ENCODE measurements at regions not wholly inside any gene's neighbourhood (a gene's known extent, or its start where the extent isn't known, plus 50 kb on each side); places are given as distances from the start of the nearest gene placed in this dataset.
"Not testable (repeated sequence)": the region's sequence is repeated elsewhere in the genome, so short reads cannot be mapped to it uniquely, and the experiment has no call there.

DNA sequence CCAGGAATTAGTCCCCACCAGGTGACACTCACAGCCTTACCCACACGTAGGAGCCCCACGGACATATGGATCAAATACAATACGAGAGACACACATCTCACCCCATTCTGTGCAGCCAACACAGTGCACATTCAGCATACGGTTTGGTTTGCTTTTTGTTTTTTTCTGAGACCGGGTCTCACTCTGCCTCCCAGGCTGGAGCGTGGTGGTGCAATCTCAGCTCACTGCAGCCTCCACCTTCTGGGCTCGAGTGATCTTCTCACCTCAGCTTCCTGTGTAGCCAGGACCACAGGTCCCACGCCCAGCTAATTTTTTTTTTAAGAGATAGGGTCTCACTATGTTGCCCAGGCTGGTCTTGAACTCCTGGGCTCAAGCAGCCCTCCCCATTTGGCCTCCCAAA lies 102.8 kb downstream of the POTEB start:
- H3K27me3 Mint-ChIP-seq; DNase-seq (ENCODE audit: low spot score); H3K4me3 Mint-ChIP-seq; H3K36me3 Mint-ChIP-seq; H3K9me3 Mint-ChIP-seq; H3K4me1 Mint-ChIP-seq (ENCODE audit: low read depth in 2 of 2); H3K27ac Mint-ChIP-seq: not testable (repeated sequence)
- peak; percentile 63 to 72 for ATAC-seq

DNA sequence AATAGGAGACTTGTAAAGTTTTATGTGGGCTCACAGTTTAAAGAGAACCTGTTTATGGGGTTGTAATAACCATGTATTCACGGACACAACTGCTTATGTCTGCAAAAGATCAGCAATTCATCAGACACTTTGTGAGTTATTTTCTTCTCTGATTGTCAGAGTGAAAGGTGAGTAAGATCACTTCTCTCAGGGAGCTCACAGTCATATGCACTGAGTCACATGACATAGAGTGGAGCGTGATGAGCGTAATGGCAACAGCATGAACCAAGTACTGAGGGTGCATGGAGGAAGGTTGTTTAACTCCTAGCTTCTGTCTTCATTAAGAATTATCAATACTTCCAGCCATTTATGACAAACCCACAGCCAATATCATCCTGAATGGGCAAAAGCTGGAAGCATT lies 111.0 kb downstream of the POTEB start:
- ATAC-seq, result peak in 1 of 2 donors; percentile 71
- not testable (repeated sequence) for H3K27me3 Mint-ChIP-seq; DNase-seq (ENCODE audit: low spot score); H3K27ac Mint-ChIP-seq; H3K9me3 Mint-ChIP-seq; H3K36me3 Mint-ChIP-seq; H3K4me1 Mint-ChIP-seq (ENCODE audit: low read depth in 2 of 2); H3K4me3 Mint-ChIP-seq

DNA sequence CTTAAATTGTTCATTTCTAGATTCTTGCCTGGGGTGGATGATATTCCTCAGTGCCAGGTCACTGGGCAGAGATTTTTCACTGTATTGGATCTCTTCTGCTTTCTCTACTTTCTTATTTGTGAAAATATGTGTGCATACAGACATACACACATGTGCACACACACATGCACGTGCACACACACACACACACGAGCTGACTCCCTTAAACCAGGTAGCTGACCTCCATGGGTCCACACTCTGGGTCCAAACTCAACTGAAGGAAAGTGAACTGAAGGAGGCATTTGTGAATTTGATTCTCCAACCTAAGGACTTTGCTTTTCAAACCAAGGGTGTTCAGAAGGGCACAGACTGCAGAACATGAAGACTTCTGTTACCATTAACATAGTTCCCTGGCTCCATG lies 113.8 kb downstream of the POTEB start:
- not testable (repeated sequence) for DNase-seq (ENCODE audit: low spot score); H3K27ac Mint-ChIP-seq; ATAC-seq; H3K36me3 Mint-ChIP-seq; H3K9me3 Mint-ChIP-seq; H3K4me1 Mint-ChIP-seq (ENCODE audit: low read depth in 2 of 2); H3K4me3 Mint-ChIP-seq; H3K27me3 Mint-ChIP-seq

DNA sequence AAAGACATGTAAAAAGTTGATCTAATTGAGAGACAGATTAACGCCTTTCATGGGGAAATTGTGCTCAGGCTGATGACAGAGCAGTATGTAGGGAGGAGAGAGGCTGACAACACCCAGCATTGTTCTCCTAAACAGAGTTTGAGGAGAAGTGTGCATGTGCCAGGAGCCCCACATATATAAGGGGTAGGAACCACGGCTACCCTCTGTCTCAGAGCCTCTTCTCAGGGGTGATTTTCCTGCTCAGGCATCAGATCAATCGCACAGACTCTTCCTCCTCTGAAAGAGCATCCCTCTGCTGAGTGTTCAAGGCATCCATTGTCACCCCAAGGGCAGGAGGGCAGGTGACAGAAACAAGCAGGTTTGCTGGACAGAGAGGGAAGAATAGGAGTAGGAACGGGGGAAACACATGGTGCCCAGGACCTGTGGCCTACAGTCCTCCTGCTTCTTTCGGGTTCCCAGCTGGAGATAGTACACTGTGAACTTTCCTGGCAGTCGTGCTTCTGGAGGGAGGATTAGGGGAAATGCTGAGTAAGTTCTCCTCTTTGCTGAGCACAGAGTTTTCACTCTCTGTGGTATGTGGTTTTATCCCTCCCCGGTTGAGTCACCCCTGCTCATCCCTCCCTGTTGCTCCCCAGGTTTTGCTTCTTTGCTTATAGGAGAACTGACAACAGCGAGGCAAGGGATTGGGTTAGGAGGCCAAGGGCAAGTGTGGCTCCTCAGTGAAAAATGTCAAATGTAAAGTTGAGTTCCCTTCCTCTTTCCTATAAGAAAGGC lies 117.1 kb downstream of the POTEB start:
- not testable (repeated sequence) for H3K4me1 Mint-ChIP-seq (ENCODE audit: low read depth in 2 of 2); H3K36me3 Mint-ChIP-seq; H3K27me3 Mint-ChIP-seq; H3K9me3 Mint-ChIP-seq; DNase-seq (ENCODE audit: low spot score)
- peak; percentile 89 to 91 for ATAC-seq
- Mint-ChIP-seq H3K27ac (peak overlapping the region; percentile 33 to 43), H3K4me3 (peak overlapping the region; percentile 10)

DNA sequence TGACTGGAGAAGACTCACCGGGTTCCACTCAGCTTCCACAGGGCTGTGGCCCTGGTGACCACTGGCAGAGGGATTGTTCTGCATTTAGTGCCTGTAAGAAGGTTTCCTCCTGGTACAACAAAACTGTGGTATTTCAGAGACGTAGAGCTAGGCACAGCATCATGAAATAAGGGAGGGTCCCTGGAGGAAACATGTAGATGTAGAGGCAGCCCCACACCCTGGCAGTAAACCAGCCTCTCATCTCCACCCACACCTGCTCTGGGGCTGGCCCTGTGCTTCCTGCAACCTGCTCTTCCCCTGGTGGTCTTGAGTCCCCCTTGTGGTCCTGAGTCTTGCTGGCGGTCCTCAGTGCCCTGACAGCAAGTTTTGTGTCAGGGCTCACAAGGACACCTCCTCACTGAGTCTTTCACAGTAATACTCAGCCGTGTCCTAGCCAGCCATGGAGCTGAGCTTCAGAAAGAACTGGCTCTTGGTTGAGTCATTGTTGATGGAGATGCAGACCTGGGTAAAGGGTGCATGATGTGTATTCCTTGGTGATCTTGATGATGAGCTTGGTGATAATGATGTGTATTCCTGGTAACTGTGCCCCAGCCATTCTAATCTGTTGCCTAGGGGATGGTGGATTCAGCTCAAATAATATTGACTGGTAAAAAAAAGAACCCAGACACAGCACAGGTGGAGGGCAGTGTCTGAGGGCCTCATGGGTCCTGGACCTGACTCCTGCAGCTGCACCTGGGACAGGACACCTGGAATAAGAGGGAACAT lies 118.0 kb downstream of the POTEB start:
- H3K27me3 Mint-ChIP-seq; DNase-seq (ENCODE audit: low spot score); H3K4me3 Mint-ChIP-seq; H3K9me3 Mint-ChIP-seq; H3K36me3 Mint-ChIP-seq; ATAC-seq; H3K4me1 Mint-ChIP-seq (ENCODE audit: low read depth in 2 of 2): not testable (repeated sequence)
- peak overlapping the region; percentile 33 to 43 for H3K27ac Mint-ChIP-seq

DNA sequence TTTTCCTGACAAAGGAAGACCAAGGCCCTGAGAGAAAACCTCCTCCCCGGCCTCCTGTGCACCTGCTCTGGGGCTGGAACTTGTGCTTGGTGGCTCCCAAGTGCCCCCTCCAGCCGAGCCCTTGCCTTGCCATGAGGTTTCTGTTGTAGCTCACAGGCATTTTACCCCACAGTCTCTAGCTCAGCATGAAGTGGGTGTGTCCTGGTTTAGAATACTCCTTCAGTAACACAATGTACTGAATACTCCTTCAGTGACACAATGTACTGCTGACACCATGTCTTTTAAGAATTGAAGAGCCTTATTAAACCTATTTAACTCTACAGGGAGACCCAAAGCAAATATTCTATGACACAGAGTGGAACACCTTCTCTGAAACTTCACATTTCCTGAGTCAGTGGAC lies 123.7 kb downstream of the POTEB start:
- ATAC-seq; H3K4me1 Mint-ChIP-seq (ENCODE audit: low read depth in 2 of 2); H3K36me3 Mint-ChIP-seq; H3K4me3 Mint-ChIP-seq; DNase-seq (ENCODE audit: low spot score); H3K27ac Mint-ChIP-seq; H3K9me3 Mint-ChIP-seq; H3K27me3 Mint-ChIP-seq: not testable (repeated sequence)

DNA sequence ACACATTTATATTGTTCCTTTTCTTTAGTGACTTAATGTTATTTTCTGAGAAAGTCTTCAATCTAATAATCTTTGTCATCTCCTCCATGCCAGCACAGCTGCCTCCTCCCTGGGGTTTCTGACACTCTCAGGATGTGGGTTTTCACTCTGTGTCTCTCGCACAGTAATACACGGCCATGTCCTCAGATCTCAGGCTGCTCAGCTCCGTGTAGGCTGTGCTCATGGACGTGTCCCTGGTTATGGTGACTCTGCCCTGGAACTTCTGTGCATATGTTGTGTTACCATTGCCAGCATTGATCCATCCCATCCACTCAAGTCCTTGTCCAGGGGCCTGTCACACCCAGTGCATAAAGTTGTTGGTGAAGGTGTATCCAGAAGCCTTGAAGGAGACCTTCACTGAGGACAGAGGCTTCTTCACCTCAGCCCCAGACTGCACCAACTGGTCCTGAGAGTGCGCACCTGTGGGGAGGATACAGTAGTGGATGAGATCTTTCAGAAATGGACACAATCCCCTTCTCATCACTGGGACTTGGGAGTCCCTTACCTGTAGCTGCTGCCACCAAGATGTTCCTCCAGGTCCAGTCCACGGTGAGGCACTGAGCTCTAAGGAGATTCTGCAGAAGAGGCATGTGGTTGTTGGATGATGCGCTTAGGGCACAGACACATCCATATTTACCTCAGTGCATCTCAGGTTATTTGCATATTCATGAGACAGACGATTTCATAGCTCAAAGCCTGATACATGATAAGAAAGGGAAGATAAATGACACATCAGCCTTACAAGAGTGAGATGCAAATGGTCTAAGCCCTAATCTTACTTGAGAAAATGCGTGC lies 125.2 kb downstream of the POTEB start:
- not testable (repeated sequence) for H3K27me3 Mint-ChIP-seq; H3K36me3 Mint-ChIP-seq; H3K4me3 Mint-ChIP-seq; H3K27ac Mint-ChIP-seq; H3K9me3 Mint-ChIP-seq; H3K4me1 Mint-ChIP-seq (ENCODE audit: low read depth in 2 of 2); DNase-seq (ENCODE audit: low spot score)
- ATAC-seq, result peak; percentile 66 to 89

DNA sequence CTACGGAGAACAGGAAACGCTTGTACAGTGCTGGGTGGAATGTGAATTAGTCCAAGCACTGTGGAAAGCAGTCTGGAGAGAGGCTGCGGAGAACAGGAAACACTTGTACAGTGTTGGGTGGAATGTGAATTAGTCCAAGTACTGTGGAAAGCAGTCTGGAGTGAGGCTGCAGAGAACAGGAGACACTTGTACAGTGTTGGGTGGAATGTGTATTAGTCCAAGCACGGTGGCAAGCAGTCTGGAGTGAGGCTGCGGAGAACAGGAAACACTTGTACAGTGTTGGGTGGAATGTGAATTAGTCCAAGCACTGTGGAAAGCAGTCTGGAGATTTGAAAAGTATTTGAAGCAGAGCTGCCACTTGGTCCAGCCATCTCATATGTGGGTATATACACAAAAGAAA lies 128.4 kb downstream of the POTEB start:
- H3K4me1 Mint-ChIP-seq (ENCODE audit: low read depth in 2 of 2); DNase-seq (ENCODE audit: low spot score); H3K9me3 Mint-ChIP-seq; H3K4me3 Mint-ChIP-seq; H3K27ac Mint-ChIP-seq; H3K36me3 Mint-ChIP-seq; H3K27me3 Mint-ChIP-seq; ATAC-seq: not testable (repeated sequence)

DNA sequence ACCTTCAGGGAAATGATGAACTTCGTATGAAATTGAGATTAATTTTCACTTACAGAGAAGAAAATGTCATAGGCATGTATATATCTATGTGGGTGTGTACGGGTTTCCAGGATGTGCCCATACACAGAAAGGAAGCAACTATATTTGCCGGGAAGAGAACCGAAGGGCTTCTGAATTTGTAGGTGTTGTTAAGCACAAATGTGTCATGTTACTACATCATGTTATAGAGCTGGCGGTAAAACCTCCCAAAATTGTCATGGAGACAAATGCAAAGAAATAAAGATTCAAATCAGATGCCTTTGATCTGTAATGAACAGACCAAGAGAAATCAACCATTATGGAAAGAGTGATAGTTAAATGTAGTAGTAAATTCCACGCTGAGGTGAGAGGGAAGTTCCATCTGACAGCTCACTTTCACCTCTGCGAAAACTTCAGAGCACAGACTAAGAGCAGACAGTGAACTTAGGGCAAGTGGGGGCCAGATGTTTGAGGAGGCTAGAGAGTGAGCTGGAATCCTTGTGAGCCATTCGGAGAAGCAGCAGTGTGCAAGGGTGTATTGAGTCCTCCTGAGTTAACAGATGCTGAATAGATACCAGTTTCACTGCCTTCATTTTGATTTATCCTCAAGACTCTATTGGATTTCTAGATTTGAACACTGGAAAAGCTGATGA lies 133.2 kb downstream of the POTEB start:
- H3K36me3 Mint-ChIP-seq; H3K27me3 Mint-ChIP-seq; H3K27ac Mint-ChIP-seq; H3K9me3 Mint-ChIP-seq; H3K4me3 Mint-ChIP-seq; DNase-seq (ENCODE audit: low spot score); H3K4me1 Mint-ChIP-seq (ENCODE audit: low read depth in 2 of 2): not testable (repeated sequence)
- ATAC-seq, result peak; percentile 52 to 75

DNA sequence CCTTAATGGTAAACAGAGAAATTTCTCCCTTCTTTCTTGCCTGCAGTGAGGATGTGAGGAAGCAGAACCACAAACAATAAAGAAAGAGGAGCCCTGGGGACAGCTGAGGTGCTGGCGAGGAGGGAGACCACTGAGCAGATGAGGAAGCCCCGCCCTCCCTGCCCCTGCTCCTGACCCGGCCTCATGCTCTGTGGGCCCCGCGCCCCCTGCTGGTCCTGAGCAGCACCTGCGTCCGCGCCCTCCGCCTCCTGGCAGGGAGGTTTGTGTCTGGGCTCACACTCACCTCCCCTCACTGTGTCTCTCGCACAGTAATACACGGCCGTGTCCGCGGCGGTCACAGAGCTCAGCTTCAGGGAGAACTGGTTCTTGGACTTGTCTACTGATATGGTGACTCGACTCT lies 135.5 kb downstream of the POTEB start:
- not testable (repeated sequence) for H3K9me3 Mint-ChIP-seq; ATAC-seq; DNase-seq (ENCODE audit: low spot score); H3K4me1 Mint-ChIP-seq (ENCODE audit: low read depth in 2 of 2); H3K27me3 Mint-ChIP-seq; H3K4me3 Mint-ChIP-seq; H3K36me3 Mint-ChIP-seq; H3K27ac Mint-ChIP-seq

DNA sequence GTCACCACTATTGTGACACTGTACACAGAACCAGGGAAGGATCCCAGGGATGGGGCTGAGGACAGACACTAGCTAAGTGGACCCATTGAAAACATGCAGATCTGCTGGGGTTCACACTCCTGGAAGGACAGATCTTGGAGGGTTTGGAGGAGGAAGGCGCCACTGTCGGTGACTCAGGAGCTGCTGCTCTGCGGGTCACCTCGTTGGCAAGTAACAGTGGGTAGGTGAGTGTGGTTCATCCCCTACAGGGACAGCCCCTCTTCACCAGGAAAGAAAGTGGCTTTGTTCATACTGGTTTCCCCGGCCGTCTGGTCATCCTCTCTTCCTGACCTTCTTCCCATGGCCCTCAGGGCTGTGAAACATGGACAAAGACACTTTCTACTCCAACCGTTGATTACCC lies 139.5 kb downstream of the POTEB start:
- H3K9me3 Mint-ChIP-seq, H3K4me3 Mint-ChIP-seq: not testable (repeated sequence)
- peak in 1 of 2 donors; percentile 34 for ATAC-seq

DNA sequence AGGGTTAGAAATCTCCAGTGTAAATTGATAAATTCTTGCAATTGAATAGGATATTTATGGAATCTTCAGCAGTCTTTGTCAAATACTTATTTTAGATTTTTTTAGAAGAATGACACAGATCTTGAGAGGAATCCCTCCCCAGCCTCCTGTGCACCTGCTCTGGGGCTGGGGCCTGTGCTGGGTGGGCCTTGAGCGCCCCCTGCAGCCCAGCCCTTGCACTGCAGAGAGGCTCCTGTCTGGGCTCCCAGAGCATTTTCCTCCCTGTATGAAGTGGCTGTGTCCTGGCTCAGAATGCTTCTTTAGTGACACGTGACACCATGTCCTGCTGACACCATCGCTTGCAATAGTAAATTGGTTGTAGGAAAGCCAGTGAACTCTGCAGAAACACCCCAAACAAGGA lies 141.1 kb downstream of the POTEB start:
- H3K4me3 Mint-ChIP-seq; H3K27ac Mint-ChIP-seq; DNase-seq (ENCODE audit: low spot score); ATAC-seq; H3K4me1 Mint-ChIP-seq (ENCODE audit: low read depth in 2 of 2); H3K27me3 Mint-ChIP-seq; H3K9me3 Mint-ChIP-seq; H3K36me3 Mint-ChIP-seq: not testable (repeated sequence)

More for the DNA sequence above, 139.5 kb downstream of the POTEB start:
- not testable (repeated sequence) for H3K36me3 Mint-ChIP-seq; H3K27me3 Mint-ChIP-seq; H3K27ac Mint-ChIP-seq; H3K4me1 Mint-ChIP-seq (ENCODE audit: low read depth in 2 of 2); DNase-seq (ENCODE audit: low spot score)

DNA sequence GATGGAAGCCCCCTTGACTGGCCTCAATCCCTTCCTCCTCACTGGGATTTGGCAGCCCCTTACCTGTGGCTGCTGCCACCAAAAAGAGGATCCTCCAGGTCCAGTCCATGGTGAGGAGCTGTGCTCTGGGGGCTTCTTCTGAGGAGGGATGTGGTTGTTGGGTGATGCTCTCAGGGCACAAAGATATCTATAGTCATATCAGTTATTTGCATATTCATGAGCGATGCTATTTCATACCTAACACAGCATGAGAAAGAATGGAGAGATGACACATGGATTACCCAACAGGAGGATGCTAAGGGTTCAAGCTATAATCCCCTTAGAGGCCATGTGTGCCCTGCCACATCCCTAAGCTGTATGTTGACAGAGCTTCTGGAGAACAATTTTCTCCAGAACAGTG lies 141.7 kb downstream of the POTEB start:
- H3K4me3 Mint-ChIP-seq; DNase-seq (ENCODE audit: low spot score); H3K4me1 Mint-ChIP-seq (ENCODE audit: low read depth in 2 of 2); H3K9me3 Mint-ChIP-seq; H3K27ac Mint-ChIP-seq; H3K36me3 Mint-ChIP-seq; H3K27me3 Mint-ChIP-seq: not testable (repeated sequence)
- ATAC-seq, result peak; percentile 80 to 87

All from natural killer cell treated with Interleukin-12 subunit alpha and Interleukin-12 subunit beta and Interleukin-15 and Interleukin-18, amount 100 ng/mL, for 72 hours (primary cell).